Stimulated activated CD8-positive, alpha-beta memory T cell treated with anti-CD3 and anti-CD28 coated beads, Interleukin-4, amount 100 ng/mL, for 48 hours (primary cell): ENCODE measurements at regions not wholly inside any gene's neighbourhood (a gene's known extent, or its start where the extent isn't known, plus 50 kb on each side); places are given as distances from the start of the nearest gene placed in this dataset.
"Not testable (repeated sequence)": the region's sequence is repeated elsewhere in the genome, so short reads cannot be mapped to it uniquely, and the experiment has no call there.

ENCODE experiments used
- DNase-seq: peaks from one replicate; pipeline ENCODE4 v3.0.0-alpha.2; 2020

- DNase-seq, result no peak
Observed at GRCh38 chr11:42329929-42330565, 870.6 kb upstream of the LRRC4C start.

GRCh38 chr11:42337786-42338455 lies 878.5 kb upstream of the LRRC4C start:
- no peak for DNase-seq

- DNase-seq, result no peak
Observed at GRCh38 chr11:42344204-42344792, 884.8 kb upstream of the LRRC4C start.

GRCh38 chr11:42345933-42346332 lies 886.5 kb upstream of the LRRC4C start:
- DNase-seq, result no peak

GRCh38 chr11:42363701-42364100 lies 904.2 kb upstream of the LRRC4C start:
- DNase-seq, result no peak

GRCh38 chr11:42390116-42390515 lies 921.7 kb upstream of the API5 start:
- no peak for DNase-seq

GRCh38 chr11:42397483-42397882 lies 914.3 kb upstream of the API5 start:
- DNase-seq, result no peak

GRCh38 chr11:42407341-42407740 lies 904.5 kb upstream of the API5 start:
- DNase-seq, result no peak

GRCh38 chr11:42410251-42410955 lies 901.4 kb upstream of the API5 start:
- DNase-seq, result no peak

GRCh38 chr11:42412590-42412989 lies 899.2 kb upstream of the API5 start:
- no peak for DNase-seq

- DNase-seq, result no peak
Observed at GRCh38 chr11:42417691-42418090, 894.1 kb upstream of the API5 start.

GRCh38 chr11:42422090-42422489 lies 889.7 kb upstream of the API5 start:
- no peak for DNase-seq

GRCh38 chr11:42434911-42435310 lies 876.9 kb upstream of the API5 start:
- not testable (repeated sequence) for DNase-seq

GRCh38 chr11:42444406-42444805 lies 867.4 kb upstream of the API5 start:
- no peak for DNase-seq

- no peak for DNase-seq
Observed at GRCh38 chr11:42462558-42463310, 849.1 kb upstream of the API5 start.

GRCh38 chr11:42465623-42466022 lies 846.2 kb upstream of the API5 start:
- no peak for DNase-seq

GRCh38 chr11:42473106-42473505 lies 838.7 kb upstream of the API5 start:
- no peak for DNase-seq

GRCh38 chr11:42482822-42483221 lies 829.0 kb upstream of the API5 start:
- DNase-seq, result no peak

- DNase-seq, result no peak
Observed at GRCh38 chr11:42490506-42490905, 821.3 kb upstream of the API5 start.

- DNase-seq, result no peak
Observed at GRCh38 chr11:42494459-42494858, 817.3 kb upstream of the API5 start.

GRCh38 chr11:42498971-42499370 lies 812.8 kb upstream of the API5 start:
- DNase-seq, result no peak

GRCh38 chr11:42502151-42502550 lies 809.6 kb upstream of the API5 start:
- DNase-seq, result no peak

GRCh38 chr11:42521994-42522393 lies 789.8 kb upstream of the API5 start:
- DNase-seq, result no peak
